ENCODE measurements at regions not wholly inside any gene's neighbourhood (a gene's known extent, or its start where the extent isn't known, plus 50 kb on each side); places are given as distances from the start of the nearest gene placed in this dataset.

- no peak for ATAC-seq
- H3K27me3 ChIP-seq (ENCODE audit: insufficient read depth) = no peaks in the 10 kb centered on the region
- Mint-ChIP-seq H3K36me3 (ENCODE audit: low read depth) (no peaks in the 10 kb centered on the region), H3K4me1 (no peaks in the 10 kb centered on the region; the same call in 2 of the 3 replicates), H3K9me3 (no peaks in the 10 kb centered on the region; the same call in 2 of the 3 replicates), H3K27ac (no peak overlapping the region), H3K4me3 (no peak overlapping the region), H3K27me3 (ENCODE audit: insufficient read depth, low read depth, poor library complexity) (no peaks in the 10 kb centered on the region)
- H3K4me1 ChIP-seq (ENCODE audit: insufficient read depth) = no peaks in the 10 kb centered on the region
- no peak overlapping the region for H2AFZ ChIP-seq
- no peaks in the 10 kb centered on the region for H3K9me2 ChIP-seq (ENCODE audit: insufficient read depth)
- no peak for DNase-seq (ENCODE audit: low spot score)
- TF ChIP-seq POLR2AphosphoS5 (IDR thresholded peaks at IDR 0.05; ENCODE audit: low read depth) = no peak
- no peak for TF ChIP-seq ZNF114 (CRISPR knock-in tag; IDR thresholded peaks at IDR 0.05)
- TF ChIP-seq STAT1 (IDR thresholded peaks at IDR 0.05; ENCODE audit: unreplicated experiment) = no peak
- H3K79me2 ChIP-seq (replicated peaks; ENCODE audit: insufficient read depth) = no peaks in the 10 kb centered on the region
- H4K20me1 ChIP-seq (replicated peaks; ENCODE audit: insufficient read depth) = no peaks in the 10 kb centered on the region
- H3K4me3 ChIP-seq = no peak overlapping the region
- H3K27ac ChIP-seq (ENCODE audit: low read depth) = no peak overlapping the region
- no peak overlapping the region for H3K4me2 ChIP-seq
- no peaks in the 10 kb centered on the region for H3K36me3 ChIP-seq (ENCODE audit: insufficient read depth)
- no peaks in the 10 kb centered on the region for H3F3A ChIP-seq (replicated peaks; ENCODE audit: low read depth)
Measured at GRCh38 chr7:18180685-18181084, 153.0 kb upstream of the PRPS1L1 start.

GRCh38 chr7:18189500-18190126, 162.0 kb upstream of the PRPS1L1 start:
- Histone ChIP-seq H3K36me3 (ENCODE audit: insufficient read depth) (no peaks in the 10 kb centered on the region), H2AFZ (no peak overlapping the region), H3K79me2 (replicated peaks; ENCODE audit: insufficient read depth) (no peaks in the 10 kb centered on the region), H3K4me2 (no peak overlapping the region), H4K20me1 (replicated peaks; ENCODE audit: insufficient read depth) (no peaks in the 10 kb centered on the region), H3K4me1 (ENCODE audit: insufficient read depth) (no peaks in the 10 kb centered on the region), H3K27ac (ENCODE audit: low read depth) (no peak overlapping the region), H3K27me3 (ENCODE audit: insufficient read depth) (no peaks in the 10 kb centered on the region), H3K9me2 (ENCODE audit: insufficient read depth) (no peaks in the 10 kb centered on the region), H3F3A (replicated peaks; ENCODE audit: low read depth) (no peaks in the 10 kb centered on the region), H3K4me3 (no peak overlapping the region)
- Mint-ChIP-seq H3K36me3 (ENCODE audit: low read depth) (no peaks in the 10 kb centered on the region), H3K4me1 (0 out of 3 replicates have a peak, but pooled peaks cover 5% of the 10 kb centered on the region), H3K27ac (no peak overlapping the region), H3K9me3 (no peaks in the 10 kb centered on the region), H3K4me3 (no peak overlapping the region), H3K27me3 (ENCODE audit: insufficient read depth, low read depth, poor library complexity) (no peaks in the 10 kb centered on the region)
- ATAC-seq = no peak
- no peak for DNase-seq (ENCODE audit: low spot score)
- TF ChIP-seq STAT1 (IDR thresholded peaks at IDR 0.05; ENCODE audit: unreplicated experiment) = no peak
- TF ChIP-seq JUNB (IDR thresholded peaks at IDR 0.05; ENCODE audit: unreplicated experiment) = no peak
- TF ChIP-seq EZH2 (IDR thresholded peaks at IDR 0.05; ENCODE audit: low read depth, unreplicated experiment) = no peak
- no peak for TF ChIP-seq ZNF462 (CRISPR knock-in tag; IDR thresholded peaks at IDR 0.05)
- TF ChIP-seq CREB1 (CRISPR knock-in tag; IDR thresholded peaks at IDR 0.05; ENCODE audit: low read depth) = no peak

Measured in GM23338 (cell line).